ENCODE measurements at regions not wholly inside any gene's neighbourhood (a gene's known extent, or its start where the extent isn't known, plus 50 kb on each side); places are given as distances from the start of the nearest gene placed in this dataset.

GRCh38 chr5:170168002-170168401 lies 62.3 kb downstream of the FOXI1 start:
- no peak overlapping the region for H3K4me3 Mint-ChIP-seq
- TF ChIP-seq CTCF (IDR thresholded peaks at IDR 0.05): no peak
- TF ChIP-seq EZH2phosphoT487 (IDR thresholded peaks at IDR 0.05): no peak
- no peak for TF ChIP-seq EZH2 (IDR thresholded peaks at IDR 0.05)
- H3K4me3 ChIP-seq: no peak overlapping the region
- no peaks in the 10 kb centered on the region for H4K20me1 ChIP-seq (ENCODE audit: low read depth)
- no peaks in the 10 kb centered on the region for H3K27me3 ChIP-seq
- peaks cover 11% of the 10 kb centered on the region for H3K4me1 Mint-ChIP-seq
- H2AFZ ChIP-seq (replicated peaks): no peak overlapping the region
- H3K9me3 ChIP-seq (ENCODE audit: low read depth): no peaks in the 10 kb centered on the region
- no peaks in the 10 kb centered on the region for H3F3A ChIP-seq (ENCODE audit: low read depth)
- no peak overlapping the region for H3K4me2 ChIP-seq
- no peak for DNase-seq (ENCODE audit: low spot score)
- H3K36me3 Mint-ChIP-seq: no peaks in the 10 kb centered on the region
- peaks cover 4% of the 10 kb centered on the region for H3K4me1 ChIP-seq
- H3K9ac ChIP-seq: no peak overlapping the region
- H3K27me3 Mint-ChIP-seq (ENCODE audit: insufficient read depth, low read depth): peaks cover 6% of the 10 kb centered on the region
- no peaks in the 10 kb centered on the region for H3K36me3 ChIP-seq
- no peak overlapping the region for H3K27ac Mint-ChIP-seq
- H3K79me2 ChIP-seq (ENCODE audit: low read depth): no peaks in the 10 kb centered on the region
- H3K9me3 Mint-ChIP-seq: no peaks in the 10 kb centered on the region
- H3K27ac ChIP-seq: no peak overlapping the region

GRCh38 chr5:170168797-170169196 lies 63.1 kb downstream of the FOXI1 start:
- no peak for DNase-seq (ENCODE audit: low spot score)
- Mint-ChIP-seq H3K4me1 (peaks cover 11% of the 10 kb centered on the region), H3K9me3 (no peaks in the 10 kb centered on the region), H3K27me3 (ENCODE audit: insufficient read depth, low read depth) (peaks cover 9% of the 10 kb centered on the region), H3K4me3 (no peak overlapping the region), H3K27ac (peak overlapping the region; percentile 60), H3K36me3 (no peaks in the 10 kb centered on the region)
- Histone ChIP-seq H3K9me3 (ENCODE audit: low read depth) (no peaks in the 10 kb centered on the region), H3F3A (ENCODE audit: low read depth) (no peaks in the 10 kb centered on the region), H3K27me3 (no peaks in the 10 kb centered on the region), H3K9ac (no peak overlapping the region), H4K20me1 (ENCODE audit: low read depth) (no peaks in the 10 kb centered on the region), H3K4me2 (no peak overlapping the region), H2AFZ (replicated peaks) (no peak overlapping the region), H3K27ac (no peak overlapping the region), H3K4me3 (no peak overlapping the region), H3K36me3 (no peaks in the 10 kb centered on the region), H3K79me2 (ENCODE audit: low read depth) (no peaks in the 10 kb centered on the region), H3K4me1 (peaks cover 4% of the 10 kb centered on the region)
- TF ChIP-seq EZH2 (IDR thresholded peaks at IDR 0.05) (no peak), CTCF (IDR thresholded peaks at IDR 0.05) (no peak), EZH2phosphoT487 (IDR thresholded peaks at IDR 0.05) (no peak)

- Histone ChIP-seq H3K27me3 (no peaks in the 10 kb centered on the region), H3K79me2 (ENCODE audit: low read depth) (no peaks in the 10 kb centered on the region), H4K20me1 (ENCODE audit: low read depth) (no peaks in the 10 kb centered on the region), H3K4me3 (no peak overlapping the region), H2AFZ (replicated peaks) (no peak overlapping the region), H3K9ac (no peak overlapping the region), H3K4me1 (peaks cover 4% of the 10 kb centered on the region), H3K4me2 (no peak overlapping the region), H3K27ac (no peak overlapping the region), H3F3A (ENCODE audit: low read depth) (no peaks in the 10 kb centered on the region), H3K36me3 (no peaks in the 10 kb centered on the region), H3K9me3 (ENCODE audit: low read depth) (no peaks in the 10 kb centered on the region)
- Mint-ChIP-seq H3K36me3 (no peaks in the 10 kb centered on the region), H3K27me3 (ENCODE audit: insufficient read depth, low read depth) (peaks cover 9% of the 10 kb centered on the region), H3K4me1 (peaks cover 11% of the 10 kb centered on the region), H3K9me3 (no peaks in the 10 kb centered on the region), H3K4me3 (no peak overlapping the region), H3K27ac (no peak overlapping the region)
- no peak for DNase-seq (ENCODE audit: low spot score)
- TF ChIP-seq EZH2phosphoT487 (IDR thresholded peaks at IDR 0.05) (no peak), EZH2 (IDR thresholded peaks at IDR 0.05) (no peak), CTCF (IDR thresholded peaks at IDR 0.05) (no peak)
Observed at GRCh38 chr5:170169996-170170395, 62.8 kb upstream of the C5orf58 start.

Data from neural progenitor cell (in vitro differentiated cells).